SU-DHL-6 (cell line): ENCODE measurements at regions not wholly inside any gene's neighbourhood (a gene's known extent, or its start where the extent isn't known, plus 50 kb on each side); places are given as distances from the start of the nearest gene placed in this dataset.

Source experiments
- CTCF ChIP-seq: fragments of 200-600 bp; sonication (generic); IDR thresholded peaks from one replicate; pipeline ENCODE4 v1.5.1; 2017; ENCODE audit warnings: antibody characterized with exemption, mild to moderate bottlenecking, low read length, moderate library complexity; ENCODE audit not compliant: insufficient read depth, poor library complexity, severe bottlenecking
- EZH2phosphoT487 ChIP-seq: fragments of 200-600 bp; sonication (generic), shearing (Covaris generic); conservative IDR thresholded peaks from 2 replicates; pipeline ENCODE4 v1.6.1; 2018; ENCODE audit warnings: mild to moderate bottlenecking, antibody characterized with exemption, low read length, moderate library complexity, mixed read lengths

DNA sequence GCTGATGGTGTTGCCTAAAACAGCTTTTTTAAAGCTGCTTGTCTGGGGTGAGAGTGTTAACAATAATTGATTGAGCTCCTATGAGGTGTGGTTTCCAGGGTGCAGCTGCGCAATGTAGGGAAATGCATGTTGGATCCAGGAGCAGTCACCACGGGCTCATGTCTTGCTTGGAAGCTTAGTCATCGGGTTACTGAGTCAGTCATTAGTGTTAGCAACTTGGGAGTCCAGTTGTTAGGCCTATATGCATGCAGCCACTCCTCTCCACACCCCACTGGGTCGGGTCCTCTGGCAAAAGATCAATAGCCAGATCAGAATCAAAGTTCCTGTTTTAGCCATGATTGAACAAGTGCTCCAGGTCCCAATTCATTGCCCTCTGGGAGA lies 271.7 kb upstream of the CHD6 start:
- TF ChIP-seq CTCF = no peak
- TF ChIP-seq EZH2phosphoT487 = no peak
